K562 (cell line): ENCODE measurements at regions not wholly inside any gene's neighbourhood (a gene's known extent, or its start where the extent isn't known, plus 50 kb on each side); places are given as distances from the start of the nearest gene placed in this dataset.
"Not testable (repeated sequence)": the region's sequence is repeated elsewhere in the genome, so short reads cannot be mapped to it uniquely, and the experiment has no call there.

Experiments
- ATAC-seq: fragments of 200-7000 bp; cut with Tn5 transposase; 3 replicates; pipeline ENCODE4 v1.9.1; 2020; ENCODE audit warnings: moderate library complexity
- BruUV-seq: library from RNA; stranded (reverse); fragments of 400-500 nt; replicated peaks from 2 replicates; lab custom pipeline; 2021; lab: Mats Ljungman, UMichigan
- CTCF ChIA-PET: fragments of 300-600 bp; formaldehyde crosslinking; extraction: SDS; loops from one replicate; lab custom pipeline; 2021; ENCODE audit warnings: low intra/inter-chr PET ratio; lab: Yijun Ruan, JAX
- POLR2A ChIA-PET: fragments of 300-600, 350-650 bp; sonication (Branson Sonifier 250); formaldehyde crosslinking; extraction: SDS; loops from one replicate; lab custom pipeline; 2021; ENCODE audit warnings: antibody characterized with exemption, inconsistent platforms; lab: Yijun Ruan, JAX
- DNase-seq, 4 experiments: peaks; one replicate each; pipeline versions ENCODE4 v3.0.0 to v3.0.0-alpha.2; 2011 to 2018; ENCODE audit warnings: low spot score in 3 of 4, mixed read lengths in 3 of 4; ENCODE audit errors: extremely low read depth in 1 of 4
- FAIRE-seq: peaks from 2 replicates; lab custom pipeline; 2011; peaks lifted over from hg19 to GRCh38; lab: Jason Lieb, UNC
- H2AFZ ChIP-seq: 2 replicates; pipeline ENCODE4 v1.6.0; 2011; ENCODE audit warnings: low read depth, low read length, control low read depth, inconsistent platforms
- H3K27ac ChIP-seq: fragments of 200-600 bp; 3 replicates; pipeline ENCODE4 v1.8.0; 2011; ENCODE audit warnings: low read depth, mild to moderate bottlenecking, control low read depth, inconsistent platforms, low read length, moderate library complexity, mixed read lengths; ENCODE audit errors: extremely low read depth
- H3K27me3 ChIP-seq, 2 experiments: fragments of 300-600 bp in 1 of 2; 2 replicates in 1 of 2; 3 replicates in 1 of 2; pipeline versions ENCODE4 v1.6.0 to v1.8.0; 2011; ENCODE audit warnings: inconsistent platforms in 2 of 2, low read length in 2 of 2, mild to moderate bottlenecking in 1 of 2, mixed read lengths in 1 of 2, moderate library complexity in 1 of 2; ENCODE audit not compliant: control insufficient read depth in 2 of 2, insufficient read depth in 2 of 2
- H3K36me3 ChIP-seq: fragments of 300-600 bp; 3 replicates; pipeline ENCODE4 v1.8.0; 2011; ENCODE audit warnings: mild to moderate bottlenecking, low read length, inconsistent platforms; ENCODE audit not compliant: control insufficient read depth, insufficient read depth
- H3K4me1 ChIP-seq, 2 experiments: fragments of 200-600 bp in 1 of 2; replicated peaks in 1 of 2; 2 replicates in 1 of 2; 3 replicates in 1 of 2; pipeline versions ENCODE4 v1.5.1 to v1.8.0; 2011; ENCODE audit warnings: inconsistent platforms in 2 of 2, low read length in 2 of 2, mild to moderate bottlenecking in 1 of 2, mixed read lengths in 1 of 2, moderate library complexity in 1 of 2; ENCODE audit not compliant: control insufficient read depth in 2 of 2, insufficient read depth in 2 of 2
- H3K4me2 ChIP-seq: 2 replicates; pipeline ENCODE4 v1.6.1; 2011; ENCODE audit warnings: low read length, control low read depth, inconsistent platforms, mixed read lengths; ENCODE audit not compliant: insufficient read depth
- H3K4me3 ChIP-seq: fragments of 200-600 bp; sonication (generic), shearing (Covaris generic); 2 replicates; pipeline ENCODE4 v1.5.1; 2016; ENCODE audit warnings: control low read depth, inconsistent platforms
- H3K79me2 ChIP-seq: fragments of 200-600 bp; 3 replicates; pipeline ENCODE4 v1.8.0; 2011; ENCODE audit warnings: low read length, inconsistent platforms; ENCODE audit not compliant: control insufficient read depth, insufficient read depth
- H3K9ac ChIP-seq, 2 experiments: 2 replicates each; pipeline versions ENCODE4 v1.6.0 to v1.6.1; 2011; ENCODE audit warnings: low read depth in 2 of 2, low read length in 2 of 2, control low read depth in 1 of 2, inconsistent platforms in 1 of 2, mild to moderate bottlenecking in 1 of 2, mixed read lengths in 1 of 2; ENCODE audit not compliant: insufficient read depth in 1 of 2
- H3K9me1 ChIP-seq: one replicate; pipeline ENCODE4 v1.6.0; 2011; ENCODE audit warnings: inconsistent platforms, mild to moderate bottlenecking, low read length, moderate library complexity; ENCODE audit not compliant: control insufficient read depth, insufficient read depth
- H3K9me3 ChIP-seq: replicated peaks from 2 replicates; pipeline ENCODE4 v1.5.1; 2011; ENCODE audit warnings: low read depth, low read length, inconsistent platforms; ENCODE audit not compliant: control insufficient read depth, insufficient read depth
- H4K20me1 ChIP-seq: replicated peaks from 2 replicates; pipeline ENCODE4 v1.6.1; 2011; ENCODE audit warnings: low read length, inconsistent platforms, mixed read lengths; ENCODE audit not compliant: control insufficient read depth, insufficient read depth
- POLR2G ChIP-seq: fragments of 200-400 bp; formaldehyde crosslinking; IDR thresholded peaks from 2 replicates; pipeline ENCODE4 v1.6.1; 2017; ENCODE audit warnings: low read depth, mild to moderate bottlenecking, antibody characterized with exemption, low read length, moderate library complexity
- RBM15 ChIP-seq: fragments of 200-400 bp; formaldehyde crosslinking; IDR thresholded peaks from 2 replicates; pipeline ENCODE4 v1.6.1; 2018; ENCODE audit warnings: mild to moderate bottlenecking, low read length, moderate library complexity; ENCODE audit not compliant: insufficient read depth
- ZNF592 ChIP-seq: fragments of 450-650 bp; IDR thresholded peaks from 2 replicates; pipeline ENCODE4 v1.6.1; 2017; ENCODE audit warnings: antibody characterized with exemption, mild to moderate bottlenecking
- WGBS: fragments of 100-300 bp; shearing (Covaris generic); methylation state at CpG from one replicate; pipeline ENCODE4 v1.1.6; 2016; ENCODE audit warnings: low coverage, mixed read lengths; ENCODE audit not compliant: insufficient coverage; ENCODE audit errors: missing lambda C conversion rate; 5-methylcytosine and 5-hydroxymethylcytosine counted together
- in situ Hi-C: fragments of 300-500 bp; cut with MboI; formaldehyde crosslinking; loops from 4 replicates; pipeline ENCODE4 v1.15.0; 2018; ENCODE audit warnings: inconsistent platforms, mixed read lengths
- intact Hi-C: fragments of 100-400 bp; cut with micrococcal nuclease; formaldehyde crosslinking; loops from 2 replicates; pipeline ENCODE4 v1.14.2; 2022

DNA sequence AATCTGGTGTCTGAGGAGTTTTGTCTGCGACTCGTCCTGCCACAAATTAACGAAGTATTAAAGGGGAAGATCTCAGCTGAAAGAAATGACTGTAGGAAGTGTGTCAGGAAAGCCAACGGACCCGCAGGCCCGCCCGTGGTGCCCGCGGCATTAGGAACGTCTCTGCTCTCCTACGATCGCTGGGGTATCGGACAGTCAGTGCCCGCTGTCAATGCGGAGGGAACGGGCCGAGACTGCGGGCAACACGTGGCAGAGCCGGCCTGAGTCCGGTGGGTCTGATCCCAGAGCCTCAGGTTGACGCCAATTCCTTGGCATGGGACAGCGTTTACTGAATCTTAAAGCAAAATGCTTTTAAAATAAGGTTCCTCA is 128.7 kb downstream of the KBTBD2 start:
- CTCF ChIA-PET = no interaction called here
- H4K20me1 ChIP-seq = no peaks in the 10 kb centered on the region
- no peaks in the 10 kb centered on the region; the same call in 1 of the 2 replicates for H3K9me3 ChIP-seq
- FAIRE-seq = no peak
- in situ Hi-C loops = no loop called here
- peaks cover 0 to 3% of the 10 kb centered on the region in 2 experiments; a peak in 3 of 5 replicates for H3K4me1 ChIP-seq
- H2AFZ ChIP-seq = no peak overlapping the region
- intact Hi-C loops = loop anchor here (10.0 kb wide), 2 partner anchors 292 to 422 kb away; no protein-coding TSS in a partner anchor
- no peak overlapping the region for H3K9ac ChIP-seq
- no peaks in the 10 kb centered on the region; the same call in 2 of the 3 replicates for H3K79me2 ChIP-seq
- H3K27me3 ChIP-seq = no peaks in the 10 kb centered on the region
- DNase-seq = no peak
- H3K27ac ChIP-seq = no peak overlapping the region
- peaks cover 5% of the 10 kb centered on the region; the same call in 1 of the 3 replicates for H3K36me3 ChIP-seq
- POLR2A ChIA-PET = no interaction called here
- H3K4me2 ChIP-seq = no peak overlapping the region
- ATAC-seq = no peak
- TF ChIP-seq ZNF592 = no peak
- peak; percentile 36; the same call in 1 of the 2 replicates for TF ChIP-seq POLR2G
- no peak for TF ChIP-seq RBM15
- no TSS peak for BruUV-seq
- H3K4me3 ChIP-seq = no peak overlapping the region
- WGBS = 96% methylated on average over 15 of the region's 23 CpGs
- H3K9me1 ChIP-seq = no peaks in the 10 kb centered on the region

DNA sequence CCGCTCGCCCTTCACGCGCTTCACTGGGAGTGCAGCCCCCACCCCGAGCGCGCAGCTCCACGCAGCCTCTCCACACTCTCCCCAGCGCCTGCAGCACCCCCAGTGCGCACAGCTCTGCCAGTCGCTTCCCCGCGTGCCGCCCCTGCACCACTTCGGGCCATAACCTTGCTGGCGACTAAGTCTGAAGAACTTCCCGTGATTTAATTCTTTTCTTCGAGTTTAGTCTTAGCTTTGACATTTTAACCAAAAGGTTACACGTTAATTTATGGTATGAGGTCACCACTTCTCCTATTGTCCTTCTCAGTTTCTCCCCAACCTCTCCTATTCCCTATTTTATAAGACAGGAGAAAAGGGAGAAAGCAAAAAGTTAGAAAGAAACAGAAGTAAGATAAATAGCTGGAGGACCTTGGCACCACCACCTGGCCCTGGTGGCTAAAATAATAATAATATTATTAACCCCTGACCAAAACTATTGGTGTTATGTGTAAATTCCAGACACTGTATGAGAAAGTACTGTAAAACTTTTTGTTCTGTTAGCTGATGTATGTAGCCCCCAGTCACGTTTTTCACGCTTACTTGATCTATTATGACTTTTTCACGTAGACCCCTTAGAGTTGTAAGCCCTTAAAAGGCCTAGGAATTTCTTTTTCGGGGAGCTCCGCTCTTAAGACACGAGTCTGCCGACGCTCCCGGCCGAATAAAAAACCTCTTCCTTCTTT is 129.2 kb downstream of the KBTBD2 start:
- H3K27ac ChIP-seq, H3K79me2 ChIP-seq, H3K9me1 ChIP-seq, ATAC-seq, H3K27me3 ChIP-seq, H4K20me1 ChIP-seq, FAIRE-seq, BruUV-seq, H3K36me3 ChIP-seq, CTCF ChIA-PET, H3K9ac ChIP-seq, H2AFZ ChIP-seq, H3K9me3 ChIP-seq, DNase-seq, H3K4me3 ChIP-seq, POLR2A ChIA-PET, H3K4me1 ChIP-seq, H3K4me2 ChIP-seq, in situ Hi-C loops: not testable (repeated sequence)
- 94% methylated on average over 24 of the region's 29 CpGs for WGBS
- intact Hi-C loops = loop anchor here (10.0 kb wide), 2 partner anchors 292 to 422 kb away; no protein-coding TSS in a partner anchor
